Colonic mucosa (tissue), 4 donors: ENCODE measurements at regions not wholly inside any gene's neighbourhood (a gene's known extent, or its start where the extent isn't known, plus 50 kb on each side); places are given as distances from the start of the nearest gene placed in this dataset.

Experiments
- DNase-seq: peaks from one replicate; pipeline ENCODE4 v3.0.0-alpha.2; 2020
- H3K27ac ChIP-seq: fragments of 200-600 bp; one replicate; pipeline ENCODE4 v1.8.0; 2021
- H3K27me3 ChIP-seq: fragments of 200-600 bp; one replicate; pipeline ENCODE4 v1.8.0; 2021
- H3K36me3 ChIP-seq: fragments of 200-600 bp; one replicate; pipeline ENCODE4 v1.8.0; 2021
- H3K4me1 ChIP-seq: fragments of 200-600 bp; one replicate; pipeline ENCODE4 v1.8.0; 2021; ENCODE audit warnings: mild to moderate bottlenecking
- H3K4me3 ChIP-seq: fragments of 200-600 bp; one replicate; pipeline ENCODE4 v1.8.0; 2021
- H3K9ac ChIP-seq, 2 donors: one replicate each; pipeline ENCODE4 v1.7.0; 2013; ENCODE audit warnings: control low read depth in 2 of 2, low read depth in 2 of 2, low read length in 2 of 2
- H3K9me3 ChIP-seq: fragments of 200-600 bp; one replicate; pipeline ENCODE4 v1.8.0; 2021
- CTCF ChIP-seq: fragments of 200-600 bp; IDR thresholded peaks from one replicate; pipeline ENCODE4 v1.8.0; 2022; ENCODE audit warnings: antibody characterized with exemption, mild to moderate bottlenecking
- intact Hi-C: fragments of 100-400 bp; cut with DNase I; formaldehyde crosslinking; loops from one replicate; pipeline ENCODE4 v1.14.1; 2022
- donor health status: healthy.
- donor health status: DM: no; HTN: no; CAD: no.
- donor health status: DM: no; HTN: no; CAD: no.

GRCh38 chr12:9335867-9336266 is 127.7 kb upstream of the PZP start:
- intact Hi-C loops = no loop called here
- no peak overlapping the region for H3K9ac ChIP-seq

GRCh38 chr12:9334964-9335363 is 126.8 kb upstream of the PZP start:
- H3K27ac ChIP-seq = no peak overlapping the region
- no peak for DNase-seq
- H3K9me3 ChIP-seq = no peaks in the 10 kb centered on the region
- no peaks in the 10 kb centered on the region for H3K27me3 ChIP-seq
- no peak overlapping the region for H3K4me3 ChIP-seq
- no peak for TF ChIP-seq CTCF
- H3K4me1 ChIP-seq = no peaks in the 10 kb centered on the region
- H3K36me3 ChIP-seq = no peaks in the 10 kb centered on the region
- intact Hi-C loops = loop anchor here (5.0 kb wide), 1 partner anchor 372 kb away; no protein-coding TSS in a partner anchor
- H3K9ac ChIP-seq = no peak overlapping the region

More at GRCh38 chr12:9335867-9336266, 127.7 kb upstream of the PZP start:
- no peak for DNase-seq
- no peaks in the 10 kb centered on the region for H3K4me1 ChIP-seq
- no peaks in the 10 kb centered on the region for H3K9me3 ChIP-seq
- TF ChIP-seq CTCF = no peak
- H3K36me3 ChIP-seq = no peaks in the 10 kb centered on the region
- H3K27ac ChIP-seq = no peak overlapping the region
- H3K4me3 ChIP-seq = no peak overlapping the region
- H3K27me3 ChIP-seq = no peaks in the 10 kb centered on the region

- Histone ChIP-seq H3K36me3 (no peaks in the 10 kb centered on the region), H3K9me3 (no peaks in the 10 kb centered on the region), H3K9ac (no peak overlapping the region), H3K4me3 (no peak overlapping the region), H3K27ac (no peak overlapping the region), H3K4me1 (no peaks in the 10 kb centered on the region), H3K27me3 (no peaks in the 10 kb centered on the region)
- intact Hi-C loops = loop anchor here (5.0 kb wide), 1 partner anchor 373 kb away; no protein-coding TSS in a partner anchor
- no peak for DNase-seq
- no peak for TF ChIP-seq CTCF
Observed at GRCh38 chr12:9334041-9334692, 126.0 kb upstream of the PZP start.

DNA sequence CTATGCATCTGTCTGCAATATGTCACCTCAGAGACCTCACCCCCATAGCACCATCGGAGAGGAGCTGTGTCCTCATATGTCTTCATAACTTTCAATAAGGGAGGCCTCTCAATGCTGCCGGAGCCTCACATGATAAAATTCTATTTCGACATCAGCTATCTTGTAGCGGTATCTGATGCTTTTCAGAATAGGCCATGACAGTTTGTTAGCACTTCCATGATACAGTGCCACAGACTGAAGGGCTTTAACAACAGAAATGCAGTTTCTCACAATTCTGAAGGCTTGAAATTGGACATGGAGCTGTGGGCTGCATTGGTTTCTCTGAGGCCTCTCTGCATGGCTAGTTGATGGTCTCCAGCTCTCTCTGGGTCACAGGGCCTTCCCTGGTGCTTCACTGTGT is 125.0 kb upstream of the PZP start:
- Histone ChIP-seq H3K9me3 (no peaks in the 10 kb centered on the region), H3K4me1 (no peaks in the 10 kb centered on the region), H3K27ac (no peak overlapping the region), H3K27me3 (no peaks in the 10 kb centered on the region), H3K36me3 (no peaks in the 10 kb centered on the region), H3K9ac (no peak overlapping the region), H3K4me3 (no peak overlapping the region)
- DNase-seq = no peak
- TF ChIP-seq CTCF = no peak
- intact Hi-C loops = loop anchor here (5.0 kb wide), 1 partner anchor 374 kb away; no protein-coding TSS in a partner anchor

DNA sequence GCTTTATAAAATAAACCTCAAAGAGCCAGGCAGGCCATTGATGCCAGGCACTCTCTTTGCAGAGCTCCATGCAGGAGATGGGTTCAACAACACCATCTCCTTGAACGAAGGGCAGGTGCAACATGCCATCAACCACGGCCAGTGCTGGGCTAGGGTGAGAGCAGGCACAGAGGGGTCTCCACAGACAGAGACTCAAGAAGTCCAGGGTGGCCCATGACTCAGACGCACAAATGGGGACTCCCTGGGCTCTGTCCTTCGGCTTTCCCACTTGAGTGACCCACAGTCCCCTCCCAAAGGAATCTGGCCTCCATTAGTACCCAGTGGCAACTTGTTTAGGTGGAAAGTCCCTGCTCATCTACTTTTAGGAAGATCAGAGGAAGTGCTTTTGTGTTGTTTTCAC is 124.4 kb upstream of the PZP start:
- H3K27me3 ChIP-seq = no peaks in the 10 kb centered on the region
- H3K9ac ChIP-seq = no peak overlapping the region
- H3K27ac ChIP-seq = no peak overlapping the region
- TF ChIP-seq CTCF = no peak
- intact Hi-C loops = loop anchor here (5.0 kb wide), 1 partner anchor 375 kb away; no protein-coding TSS in a partner anchor
- no peak overlapping the region for H3K4me3 ChIP-seq
- no peaks in the 10 kb centered on the region for H3K4me1 ChIP-seq
- no peak for DNase-seq
- no peaks in the 10 kb centered on the region for H3K36me3 ChIP-seq
- no peaks in the 10 kb centered on the region for H3K9me3 ChIP-seq
